Head of caudate nucleus (tissue), 42 donors: ENCODE measurements at regions not wholly inside any gene's neighbourhood (a gene's known extent, or its start where the extent isn't known, plus 50 kb on each side); places are given as distances from the start of the nearest gene placed in this dataset.
"Not testable (repeated sequence)": the region's sequence is repeated elsewhere in the genome, so short reads cannot be mapped to it uniquely, and the experiment has no call there.

ENCODE experiments used
- DNase-seq, 42 donors: peaks; one replicate each; pipeline versions ENCODE4 v3.0.0 to v3.0.0-alpha.2; 2020 to 2021; ENCODE audit warnings: mixed read lengths in 7 of 42
- intact Hi-C: fragments of 100-400 bp; cut with DNase I; formaldehyde crosslinking; loops from one replicate; pipeline ENCODE4 v1.15.0; 2022

DNA sequence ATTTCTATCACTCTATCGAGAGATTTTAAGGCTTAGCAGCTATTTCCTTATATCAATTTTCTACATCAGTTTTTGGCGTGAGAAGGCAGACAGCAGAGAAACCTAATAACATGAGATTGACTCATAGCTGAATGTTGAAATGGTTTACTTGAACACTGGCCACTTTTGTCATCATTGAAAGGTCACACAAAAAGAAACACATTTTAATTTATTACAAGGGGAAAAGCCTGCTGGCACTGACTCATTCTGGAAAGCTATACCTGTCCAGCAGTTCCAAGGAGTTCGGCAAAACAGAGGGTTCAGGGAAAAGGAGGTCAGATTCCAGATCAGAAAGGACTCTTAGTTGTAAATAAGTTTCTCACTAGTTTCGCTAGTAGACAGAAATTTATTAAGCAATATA, 566.4 kb downstream of the DNAH5 start:
- intact Hi-C loops, result no loop called here
- DNase-seq, result no peak

- intact Hi-C loops, result no loop called here
- DNase-seq, result no peak
Observed at GRCh38 chr5:13359344-13359743, 585.1 kb downstream of the DNAH5 start.

DNA sequence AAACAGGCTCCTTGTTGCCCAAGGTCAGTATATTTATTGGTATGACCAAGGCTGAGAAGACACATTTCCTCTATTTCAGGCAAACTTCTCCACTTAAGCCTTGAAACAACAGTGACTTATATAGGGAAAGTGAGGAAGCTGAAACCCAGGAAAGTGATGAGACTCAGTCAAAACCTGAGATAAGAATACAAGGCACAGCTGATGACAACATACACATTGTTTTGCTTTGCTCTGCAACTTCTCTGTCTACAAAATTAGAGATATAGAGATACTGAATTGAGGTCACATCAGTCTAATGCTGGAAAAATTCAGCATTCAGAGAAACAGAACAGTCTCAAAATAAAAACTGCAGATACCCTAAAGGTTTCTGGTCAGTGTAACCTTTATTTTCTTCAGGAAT, 586.1 kb downstream of the DNAH5 start:
- intact Hi-C loops, result no loop called here
- DNase-seq, result no peak

DNA sequence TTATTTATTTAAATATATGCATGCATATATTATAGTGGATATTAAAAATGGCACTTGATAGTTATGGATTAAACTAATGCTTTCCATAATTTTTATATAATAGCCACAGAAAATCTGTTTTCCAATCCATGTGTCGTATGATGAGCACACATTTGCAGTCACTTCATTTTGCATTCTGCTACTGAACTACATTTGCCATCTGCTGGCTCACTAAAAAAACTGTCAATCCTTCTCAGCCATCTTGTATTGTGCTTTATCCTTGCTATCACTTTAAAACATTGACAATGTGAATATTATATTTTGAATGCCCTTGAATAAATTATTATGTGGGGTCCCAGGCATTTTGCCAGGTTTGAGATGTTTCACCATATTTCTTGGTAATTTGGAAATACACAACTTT, 586.6 kb downstream of the DNAH5 start:
- no peak for DNase-seq
- intact Hi-C loops, result no loop called here

DNA sequence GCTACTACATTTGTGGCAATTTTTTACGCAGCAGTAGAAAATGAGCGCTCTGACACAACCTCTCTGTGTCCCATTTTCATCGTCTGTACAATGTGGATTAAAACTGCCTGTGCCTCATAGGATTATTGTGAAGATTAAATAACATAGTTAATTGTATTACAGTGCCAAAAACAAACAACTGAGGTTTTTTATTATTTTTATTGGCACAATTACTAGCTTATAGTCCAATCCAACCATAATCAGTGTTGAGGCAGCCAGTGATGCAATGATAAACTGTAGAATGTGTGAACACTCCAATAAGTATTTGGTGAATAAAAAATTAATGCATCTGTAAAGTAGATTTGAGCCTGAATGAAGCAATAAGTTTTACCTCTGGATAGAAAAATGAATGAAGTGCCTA, 588.3 kb downstream of the DNAH5 start:
- intact Hi-C loops, result no loop called here
- DNase-seq, result no peak

- intact Hi-C loops, result no loop called here
- DNase-seq, result no peak
Observed at GRCh38 chr5:13354611-13355010, 589.9 kb downstream of the DNAH5 start.

GRCh38 chr5:13350767-13351166, 593.7 kb downstream of the DNAH5 start:
- DNase-seq, result no peak
- intact Hi-C loops, result no loop called here

DNA sequence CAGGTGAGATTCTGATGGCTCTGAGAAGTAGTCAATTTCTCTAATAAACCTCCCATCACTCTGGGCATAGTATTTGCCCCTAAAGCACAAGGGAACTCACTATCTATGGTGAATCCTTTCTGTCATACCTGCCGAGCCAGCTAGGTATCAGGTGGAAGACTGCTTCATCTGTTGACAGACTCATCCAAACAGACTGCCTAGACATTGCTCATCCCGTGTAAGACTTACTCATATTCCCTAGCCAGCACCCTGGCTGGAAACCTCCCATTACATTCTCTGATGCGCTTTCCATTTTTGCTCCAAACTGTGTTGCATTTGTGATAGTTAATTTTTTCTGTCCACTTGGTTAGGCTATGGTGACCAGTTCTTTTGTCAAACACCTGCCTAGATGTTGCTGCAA, 595.9 kb downstream of the DNAH5 start:
- intact Hi-C loops, result no loop called here

GRCh38 chr5:13346401-13346800, 598.1 kb downstream of the DNAH5 start:
- intact Hi-C loops, result no loop called here
- DNase-seq, result no peak

More for the DNA sequence above, 595.9 kb downstream of the DNAH5 start:
- no peak for DNase-seq

DNA sequence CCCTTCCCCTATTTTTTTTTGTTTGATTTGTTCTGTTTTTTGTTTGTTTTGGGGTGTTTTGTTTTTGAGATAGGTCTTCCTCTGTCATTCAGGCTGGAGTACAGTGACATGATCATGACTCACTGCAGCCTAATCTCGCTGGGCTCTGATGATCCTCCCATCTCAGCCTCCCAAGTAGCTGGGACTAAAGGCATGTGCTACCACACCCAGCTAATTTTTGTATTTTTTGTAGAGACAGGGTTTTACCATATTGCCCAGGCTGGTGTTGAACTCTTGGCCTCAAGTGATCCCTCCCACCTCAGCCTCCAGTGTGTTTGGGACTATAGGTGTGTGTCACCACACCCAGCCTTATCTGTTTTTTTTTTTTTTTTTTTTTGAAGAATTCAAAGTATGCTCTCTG, 605.4 kb downstream of the DNAH5 start:
- no peak for DNase-seq
- intact Hi-C loops, result no loop called here

DNA sequence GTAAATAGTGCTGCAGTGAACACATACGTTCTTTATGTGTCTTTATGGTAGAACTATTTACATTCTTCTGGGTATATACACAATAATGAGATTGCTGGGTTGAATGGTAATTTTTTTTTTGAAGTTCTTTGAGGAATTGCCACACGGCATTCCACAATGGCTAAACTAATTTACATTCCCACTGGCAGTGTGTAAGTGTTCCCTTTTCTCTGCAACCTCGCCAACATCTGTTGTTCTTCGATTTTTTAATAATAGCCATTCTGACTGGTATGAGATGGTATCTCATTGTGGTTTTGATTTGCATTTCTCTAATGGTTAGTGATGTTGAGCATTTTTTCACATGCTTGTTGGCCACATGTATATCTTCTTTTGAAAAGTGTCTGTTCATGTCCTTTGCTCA, 609.5 kb downstream of the DNAH5 start:
- intact Hi-C loops, DNase-seq: not testable (repeated sequence)

DNA sequence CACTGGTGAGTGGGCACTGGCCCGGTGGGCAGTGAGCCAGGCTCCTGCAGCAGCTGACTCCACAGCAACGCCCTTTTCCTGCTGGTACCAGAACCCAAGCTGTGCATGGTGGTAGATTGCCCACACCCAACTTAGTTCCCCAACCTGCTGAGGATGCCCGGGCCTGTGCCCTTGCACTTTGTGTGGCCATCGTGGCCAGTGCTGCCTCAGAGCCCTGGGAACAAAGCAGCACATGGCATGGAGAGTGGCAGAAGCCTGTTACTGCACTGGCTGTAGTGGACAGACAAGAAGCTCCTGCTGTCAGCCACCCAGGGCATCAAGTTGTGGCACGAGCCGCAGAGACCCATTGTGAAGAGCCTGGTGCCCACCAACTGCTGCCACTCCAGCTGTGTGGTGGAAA, 612.9 kb downstream of the DNAH5 start:
- intact Hi-C loops, result no loop called here
- no peak for DNase-seq

- intact Hi-C loops, result no loop called here
- DNase-seq, result no peak
Observed at GRCh38 chr5:13328316-13328715, 616.2 kb downstream of the DNAH5 start.

- intact Hi-C loops, result no loop called here
- DNase-seq, result no peak
Observed at GRCh38 chr5:13325765-13326164, 618.7 kb downstream of the DNAH5 start.

- intact Hi-C loops, result no loop called here
- no peak for DNase-seq
Observed at GRCh38 chr5:13322769-13323168, 621.7 kb downstream of the DNAH5 start.

DNA sequence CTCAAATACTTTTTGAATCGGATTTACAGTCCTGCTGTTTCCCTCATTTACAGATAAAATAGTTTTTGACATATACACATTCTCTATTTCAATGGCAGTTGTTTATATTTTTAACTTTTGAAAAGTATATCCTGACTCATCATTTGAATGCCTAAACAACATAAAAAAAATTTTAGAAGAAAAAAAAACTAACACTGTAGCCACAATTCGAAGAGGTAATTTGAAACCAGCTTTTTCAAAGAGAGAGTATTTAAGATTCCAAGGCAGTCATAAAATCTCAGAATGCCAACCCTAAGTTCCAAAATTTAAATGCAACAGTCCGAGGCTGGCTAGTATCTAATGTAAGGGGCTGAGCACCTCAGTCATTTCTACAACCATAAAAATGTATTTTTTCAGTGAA, 626.8 kb downstream of the DNAH5 start:
- intact Hi-C loops, result no loop called here
- DNase-seq, result no peak

GRCh38 chr5:13316176-13316575, 628.3 kb downstream of the DNAH5 start:
- intact Hi-C loops, result no loop called here
- DNase-seq, result no peak

GRCh38 chr5:13307480-13307879, 637.0 kb downstream of the DNAH5 start:
- DNase-seq, result no peak
- intact Hi-C loops, result no loop called here

- intact Hi-C loops, result no loop called here
- DNase-seq, result no peak
Observed at GRCh38 chr5:13303445-13303844, 641.0 kb downstream of the DNAH5 start.

GRCh38 chr5:13278811-13279210, 665.7 kb downstream of the DNAH5 start:
- DNase-seq, result no peak
- intact Hi-C loops, result no loop called here

GRCh38 chr5:13278148-13278547, 666.3 kb downstream of the DNAH5 start:
- intact Hi-C loops, result no loop called here

DNA sequence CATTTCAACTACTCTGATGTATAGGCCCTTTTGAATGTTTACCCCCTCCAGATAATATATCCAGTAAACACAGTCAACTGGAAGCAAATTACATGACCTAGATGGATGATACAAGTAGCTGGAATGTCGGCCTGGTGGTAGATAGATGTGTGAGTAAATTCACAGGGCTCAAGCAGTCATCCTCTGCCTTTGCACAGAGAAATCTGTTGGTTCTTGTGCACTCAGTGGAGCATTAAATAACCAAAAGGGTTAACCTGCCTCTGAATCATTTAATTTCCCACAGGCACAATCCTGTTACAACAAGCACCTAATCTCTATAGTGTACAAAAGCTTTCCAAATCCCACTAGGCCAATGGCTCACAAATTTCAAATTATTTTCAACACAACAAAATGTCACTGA, 668.3 kb downstream of the DNAH5 start:
- DNase-seq, result no peak
- intact Hi-C loops, result no loop called here

More at GRCh38 chr5:13278148-13278547, 666.3 kb downstream of the DNAH5 start:
- no peak for DNase-seq
